Astrocyte of the cerebellum (primary cell): ENCODE measurements at regions not wholly inside any gene's neighbourhood (a gene's known extent, or its start where the extent isn't known, plus 50 kb on each side); places are given as distances from the start of the nearest gene placed in this dataset.

Experiments used
- DNase-seq: peaks from one replicate; pipeline ENCODE4 v3.0.0-alpha.2; 2011; ENCODE audit warnings: low read depth
- H3K4me3 ChIP-seq: 2 replicates; pipeline ENCODE4 v1.5.1; 2011; ENCODE audit warnings: mild to moderate bottlenecking, low read depth, low read length, moderate library complexity
- in situ Hi-C: cut with HindIII; loops from 2 replicates; pipeline ENCODE4 v1.10.0; 2017; ENCODE audit warnings: low sequenced_read_pairs
- TF ChIP-seq, protein P1 (sequence below): IDR thresholded peaks from 2 replicates; pipeline ENCODE4 v1.5.1; 2012; ENCODE audit warnings: low read length, low read depth, moderate library complexity, mild to moderate bottlenecking; ENCODE audit errors: missing control alignments

DNA sequence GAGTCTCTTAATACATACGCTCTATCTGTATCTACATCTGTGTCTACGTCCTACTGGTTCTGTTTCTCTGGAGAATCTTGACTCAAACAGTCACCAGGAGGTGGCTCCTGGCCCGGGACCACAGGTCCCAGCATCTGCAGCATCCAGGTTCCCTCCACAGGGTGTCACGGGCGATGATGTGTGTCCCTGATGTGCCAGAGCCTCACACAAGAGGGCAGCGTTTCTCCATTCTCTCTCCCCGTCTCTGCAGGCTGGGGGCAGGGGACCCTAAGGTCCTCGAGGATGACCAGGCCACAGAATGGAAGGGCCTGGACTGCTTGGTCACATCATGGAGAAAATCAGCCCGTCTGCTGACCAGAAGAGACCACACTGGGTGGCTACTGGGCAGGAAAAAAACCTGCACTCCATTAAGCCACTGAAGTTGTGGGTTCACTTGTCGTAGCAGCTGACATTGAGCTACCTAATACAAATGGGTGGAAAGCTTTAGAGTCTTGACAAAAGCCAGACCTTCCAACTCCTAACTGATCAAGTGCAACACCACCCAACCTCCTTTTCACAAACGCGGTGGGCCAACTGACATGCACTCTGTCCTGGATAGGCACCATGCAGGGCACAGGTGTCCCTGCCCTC, 392.5 kb downstream of the CTTN start:
- in situ Hi-C loops: no loop called here
- H3K4me3 ChIP-seq: no peak overlapping the region
- TF ChIP-seq, protein P1, sequence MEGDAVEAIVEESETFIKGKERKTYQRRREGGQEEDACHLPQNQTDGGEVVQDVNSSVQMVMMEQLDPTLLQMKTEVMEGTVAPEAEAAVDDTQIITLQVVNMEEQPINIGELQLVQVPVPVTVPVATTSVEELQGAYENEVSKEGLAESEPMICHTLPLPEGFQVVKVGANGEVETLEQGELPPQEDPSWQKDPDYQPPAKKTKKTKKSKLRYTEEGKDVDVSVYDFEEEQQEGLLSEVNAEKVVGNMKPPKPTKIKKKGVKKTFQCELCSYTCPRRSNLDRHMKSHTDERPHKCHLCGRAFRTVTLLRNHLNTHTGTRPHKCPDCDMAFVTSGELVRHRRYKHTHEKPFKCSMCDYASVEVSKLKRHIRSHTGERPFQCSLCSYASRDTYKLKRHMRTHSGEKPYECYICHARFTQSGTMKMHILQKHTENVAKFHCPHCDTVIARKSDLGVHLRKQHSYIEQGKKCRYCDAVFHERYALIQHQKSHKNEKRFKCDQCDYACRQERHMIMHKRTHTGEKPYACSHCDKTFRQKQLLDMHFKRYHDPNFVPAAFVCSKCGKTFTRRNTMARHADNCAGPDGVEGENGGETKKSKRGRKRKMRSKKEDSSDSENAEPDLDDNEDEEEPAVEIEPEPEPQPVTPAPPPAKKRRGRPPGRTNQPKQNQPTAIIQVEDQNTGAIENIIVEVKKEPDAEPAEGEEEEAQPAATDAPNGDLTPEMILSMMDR: no peak
- DNase-seq: no peak

DNA sequence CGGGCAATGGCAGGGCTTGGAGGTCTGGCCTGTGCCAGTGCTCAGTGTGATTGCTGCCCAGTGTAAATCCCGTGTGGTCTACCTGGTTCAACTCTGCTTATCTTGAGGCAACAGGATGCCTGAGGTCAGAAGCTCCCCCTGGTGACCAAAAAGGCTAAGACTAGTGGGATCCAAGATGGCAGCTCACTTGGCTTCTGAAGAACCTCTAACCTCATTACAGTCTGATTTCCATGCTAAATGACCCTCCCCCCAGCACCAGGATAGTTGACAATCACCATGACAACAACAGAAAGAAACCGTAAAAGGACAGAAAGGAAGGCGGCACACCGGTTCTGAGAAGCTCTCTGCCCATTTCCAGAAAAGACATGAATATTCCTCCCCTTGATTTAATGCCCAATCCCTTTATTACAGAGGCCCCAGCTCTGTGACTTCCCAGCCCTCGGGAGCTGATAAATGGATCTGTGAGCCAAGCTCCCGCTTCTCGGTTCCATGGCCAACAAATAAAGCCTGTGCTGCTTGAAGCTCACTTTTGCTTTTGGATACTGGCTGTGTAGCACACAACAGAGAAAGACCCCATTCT, 398.4 kb downstream of the CTTN start:
- H3K4me3 ChIP-seq: no peak overlapping the region
- TF ChIP-seq, protein P1: no peak
- in situ Hi-C loops: no loop called here

DNA sequence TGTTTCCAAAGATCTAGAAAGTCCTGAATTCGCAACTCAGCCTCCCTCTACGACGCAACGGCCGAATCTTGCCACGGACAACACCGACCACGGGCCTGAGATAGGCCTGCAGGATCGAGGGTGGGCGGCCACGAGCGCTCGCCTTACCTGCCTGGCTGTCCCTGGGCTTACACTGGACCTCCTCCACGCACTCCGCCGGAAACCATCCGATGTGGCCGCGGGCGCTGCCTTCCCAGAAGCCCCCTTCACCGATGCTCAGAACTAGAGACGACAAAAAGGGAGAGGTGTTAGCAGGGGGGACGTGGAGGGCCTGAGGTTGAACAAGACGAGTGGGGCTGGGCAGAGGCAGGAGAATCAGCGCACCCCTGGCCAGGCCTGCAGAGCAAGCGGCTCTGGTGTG, 400.0 kb downstream of the CTTN start:
- in situ Hi-C loops: no loop called here
- no peak for DNase-seq
- TF ChIP-seq, protein P1: no peak
- H3K4me3 ChIP-seq: no peak overlapping the region

More for the DNA sequence above, 398.4 kb downstream of the CTTN start:
- DNase-seq: no peak

DNA sequence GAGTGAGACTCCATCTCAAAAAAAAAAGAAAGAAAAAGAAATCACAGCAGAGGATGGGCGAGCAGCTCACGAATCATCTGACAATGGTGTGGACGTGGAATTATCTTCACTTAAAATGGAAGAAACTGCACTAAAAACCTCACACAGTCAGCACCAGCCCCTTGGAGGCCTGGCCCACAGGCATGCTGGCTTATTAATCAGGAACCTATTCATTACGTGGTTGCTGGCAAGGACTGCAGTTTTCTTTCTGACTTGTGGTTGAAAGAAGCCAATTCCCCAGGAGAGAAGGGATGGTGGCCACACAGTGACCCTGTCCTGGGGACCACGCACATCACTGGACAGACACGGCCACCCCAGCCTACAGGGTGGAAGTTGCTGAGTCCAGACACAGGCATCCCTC, 401.1 kb downstream of the CTTN start:
- DNase-seq: peak; percentile 90
- in situ Hi-C loops: no loop called here
- no peak overlapping the region for H3K4me3 ChIP-seq
- TF ChIP-seq, protein P1: no peak

DNA sequence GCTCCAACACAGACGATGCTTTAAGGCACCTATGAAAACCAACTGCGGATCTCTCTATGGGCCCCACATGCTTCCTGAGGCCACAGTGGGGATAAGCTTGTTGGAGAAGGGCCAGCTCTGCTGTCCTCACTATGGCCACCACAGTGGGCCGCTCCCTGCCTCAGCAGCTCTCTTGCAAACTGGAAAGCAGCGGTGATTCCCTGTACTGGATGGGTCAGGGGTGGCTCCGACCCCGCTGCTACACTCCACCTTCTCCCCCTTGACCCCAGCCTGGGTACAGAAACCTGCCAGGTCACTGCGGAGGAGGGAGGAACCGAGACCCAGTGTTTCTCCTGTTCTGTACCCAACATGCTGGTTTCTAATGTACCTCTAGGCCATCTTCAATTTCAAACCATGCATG, 403.9 kb downstream of the CTTN start:
- H3K4me3 ChIP-seq: no peak overlapping the region
- TF ChIP-seq, protein P1: no peak
- in situ Hi-C loops: no loop called here
- DNase-seq: no peak

DNA sequence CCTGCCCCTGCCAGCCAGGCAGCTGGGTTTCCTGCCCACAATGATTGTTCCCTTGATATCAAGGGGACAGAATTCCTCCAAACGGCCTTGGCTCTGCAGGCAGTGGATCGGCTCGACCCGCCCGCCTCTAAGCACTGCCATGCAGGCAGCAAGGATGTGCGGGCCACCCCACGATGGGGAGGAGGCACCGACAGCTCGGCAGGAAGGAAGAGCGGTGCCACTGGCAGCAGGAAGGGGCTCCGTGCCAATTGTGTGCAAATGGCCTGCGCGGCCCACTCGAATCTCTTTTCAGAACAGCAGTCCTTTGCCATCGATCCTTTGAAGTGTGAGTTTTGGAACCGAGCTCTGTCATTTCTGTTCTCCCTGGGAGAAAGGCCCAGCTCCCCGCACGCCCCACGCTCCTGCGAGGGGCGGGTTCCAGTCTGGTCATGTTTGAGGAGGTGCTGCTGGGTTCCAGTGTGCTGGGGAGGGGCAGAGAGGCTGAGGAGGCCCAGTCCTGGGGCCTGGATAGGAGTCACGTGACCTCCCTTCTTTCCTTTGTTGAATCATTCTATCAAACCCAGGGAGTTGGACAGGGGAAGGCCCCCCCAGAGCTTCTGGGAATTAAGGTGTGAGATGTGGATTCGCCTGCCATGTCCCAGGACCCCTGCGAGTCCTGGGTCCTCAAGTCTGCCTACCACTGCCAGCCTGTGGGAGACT, 406.0 kb downstream of the CTTN start:
- no peak for DNase-seq
- TF ChIP-seq, protein P1: no peak
- H3K4me3 ChIP-seq: no peak overlapping the region
- in situ Hi-C loops: no loop called here
